ENCODE measurements at regions not wholly inside any gene's neighbourhood (a gene's known extent, or its start where the extent isn't known, plus 50 kb on each side); places are given as distances from the start of the nearest gene placed in this dataset.

- H3K4me3 ChIP-seq (ENCODE audit: low read depth, low read length), result no peak overlapping the region
- TF ChIP-seq, protein P1, sequence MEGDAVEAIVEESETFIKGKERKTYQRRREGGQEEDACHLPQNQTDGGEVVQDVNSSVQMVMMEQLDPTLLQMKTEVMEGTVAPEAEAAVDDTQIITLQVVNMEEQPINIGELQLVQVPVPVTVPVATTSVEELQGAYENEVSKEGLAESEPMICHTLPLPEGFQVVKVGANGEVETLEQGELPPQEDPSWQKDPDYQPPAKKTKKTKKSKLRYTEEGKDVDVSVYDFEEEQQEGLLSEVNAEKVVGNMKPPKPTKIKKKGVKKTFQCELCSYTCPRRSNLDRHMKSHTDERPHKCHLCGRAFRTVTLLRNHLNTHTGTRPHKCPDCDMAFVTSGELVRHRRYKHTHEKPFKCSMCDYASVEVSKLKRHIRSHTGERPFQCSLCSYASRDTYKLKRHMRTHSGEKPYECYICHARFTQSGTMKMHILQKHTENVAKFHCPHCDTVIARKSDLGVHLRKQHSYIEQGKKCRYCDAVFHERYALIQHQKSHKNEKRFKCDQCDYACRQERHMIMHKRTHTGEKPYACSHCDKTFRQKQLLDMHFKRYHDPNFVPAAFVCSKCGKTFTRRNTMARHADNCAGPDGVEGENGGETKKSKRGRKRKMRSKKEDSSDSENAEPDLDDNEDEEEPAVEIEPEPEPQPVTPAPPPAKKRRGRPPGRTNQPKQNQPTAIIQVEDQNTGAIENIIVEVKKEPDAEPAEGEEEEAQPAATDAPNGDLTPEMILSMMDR (IDR thresholded peaks at IDR 0.05; ENCODE audit: borderline replicate concordance, insufficient read depth, low read depth, low read length), result no peak
Observed at GRCh38 chr9:135269912-135270830, 182.7 kb downstream of the OLFM1 start.

DNA sequence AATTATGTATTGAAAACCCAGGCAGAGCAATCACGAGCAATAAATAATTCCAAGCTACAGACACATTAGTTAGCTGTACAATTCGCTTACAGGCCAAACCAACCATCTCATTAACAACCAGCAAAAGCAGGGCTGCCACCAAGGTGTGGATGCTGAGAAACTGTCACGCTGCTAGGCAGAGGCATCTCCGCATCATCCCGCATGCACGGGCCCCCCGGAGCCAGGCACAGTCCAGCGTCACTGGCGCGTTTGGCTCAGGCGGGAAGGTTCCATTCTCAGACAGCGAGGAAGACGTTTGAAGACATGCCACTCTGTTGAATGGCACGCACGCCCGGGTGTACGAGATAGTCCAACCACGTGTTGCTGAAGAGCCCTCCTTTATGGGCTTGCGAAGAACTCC, 184.0 kb downstream of the OLFM1 start:
- no peak overlapping the region for H3K4me3 ChIP-seq (ENCODE audit: low read depth, low read length)
- TF ChIP-seq, protein P1 (IDR thresholded peaks at IDR 0.05; ENCODE audit: borderline replicate concordance, insufficient read depth, low read depth, low read length), result no peak

GRCh38 chr9:135272608-135273007, 185.1 kb downstream of the OLFM1 start:
- TF ChIP-seq, protein P1 (IDR thresholded peaks at IDR 0.05; ENCODE audit: borderline replicate concordance, insufficient read depth, low read depth, low read length), result no peak
- H3K4me3 ChIP-seq (ENCODE audit: low read depth, low read length), result no peak overlapping the region

- no peak overlapping the region for H3K4me3 ChIP-seq (ENCODE audit: low read depth, low read length)
- TF ChIP-seq, protein P1 (IDR thresholded peaks at IDR 0.05; ENCODE audit: borderline replicate concordance, insufficient read depth, low read depth, low read length), result no peak
Observed at GRCh38 chr9:135273008-135273407, 185.5 kb downstream of the OLFM1 start.

- TF ChIP-seq, protein P1 (IDR thresholded peaks at IDR 0.05; ENCODE audit: borderline replicate concordance, insufficient read depth, low read depth, low read length), result no peak
- no peak overlapping the region for H3K4me3 ChIP-seq (ENCODE audit: low read depth, low read length)
Observed at GRCh38 chr9:135275163-135275562, 187.7 kb downstream of the OLFM1 start.

GRCh38 chr9:135275571-135276289, 188.3 kb downstream of the OLFM1 start:
- TF ChIP-seq, protein P1 (IDR thresholded peaks at IDR 0.05; ENCODE audit: borderline replicate concordance, insufficient read depth, low read depth, low read length), result no peak
- no peak overlapping the region for H3K4me3 ChIP-seq (ENCODE audit: low read depth, low read length)

Measured in GM12875 (cell line).